ENCODE measurements at regions not wholly inside any gene's neighbourhood (a gene's known extent, or its start where the extent isn't known, plus 50 kb on each side); places are given as distances from the start of the nearest gene placed in this dataset.
A peak's percentile ranks its signal among the peaks of the same experiment; 100 is the strongest.

GRCh38 chr1:48089356-48089891, 92.2 kb upstream of the TRABD2B start:
- TF ChIP-seq POLR2A (IDR thresholded peaks at IDR 0.05) (no peak), CTCF (IDR thresholded peaks at IDR 0.05) (no peak), POLR2AphosphoS5 (IDR thresholded peaks at IDR 0.05; ENCODE audit: insufficient read depth in 1 of 2, low read depth in 1 of 2) (no peak)
- Histone ChIP-seq H3K36me3 (no peaks in the 10 kb centered on the region), H3K27me3 (no peaks in the 10 kb centered on the region), H3K9me3 (no peaks in the 10 kb centered on the region), H3K27ac (no peak overlapping the region), H3K4me3 (no peak overlapping the region), H3K4me1 (no peaks in the 10 kb centered on the region)
- DNase-seq (ENCODE audit: extremely low spot score in 2 of 2) = peak; percentile 65 to 79
- intact Hi-C loops (cut with DNase I) = no loop called here

- Histone ChIP-seq H3K4me1 (peaks cover 16% of the 10 kb centered on the region), H3K27ac (no peak overlapping the region), H3K9me3 (no peaks in the 10 kb centered on the region), H3K4me3 (no peak overlapping the region), H3K27me3 (no peaks in the 10 kb centered on the region), H3K36me3 (no peaks in the 10 kb centered on the region)
- no peak for TF ChIP-seq POLR2AphosphoS5 (IDR thresholded peaks at IDR 0.05; ENCODE audit: insufficient read depth in 1 of 2, low read depth in 1 of 2)
- TF ChIP-seq POLR2A (IDR thresholded peaks at IDR 0.05) = no peak
- no peak for TF ChIP-seq CTCF (IDR thresholded peaks at IDR 0.05)
- DNase-seq (ENCODE audit: extremely low spot score in 2 of 2) = no peak
- intact Hi-C loops (cut with DNase I) = no loop called here
Measured at GRCh38 chr1:48084826-48085225, 87.6 kb upstream of the TRABD2B start.

GRCh38 chr1:48082271-48082962, 85.2 kb upstream of the TRABD2B start:
- H3K4me1 ChIP-seq = peaks cover 22% of the 10 kb centered on the region
- no peaks in the 10 kb centered on the region for H3K27me3 ChIP-seq
- no peak overlapping the region for H3K4me3 ChIP-seq
- no peaks in the 10 kb centered on the region for H3K36me3 ChIP-seq
- H3K27ac ChIP-seq = no peak overlapping the region
- no peaks in the 10 kb centered on the region for H3K9me3 ChIP-seq
- no peak for DNase-seq (ENCODE audit: extremely low spot score in 2 of 2)
- TF ChIP-seq POLR2A (IDR thresholded peaks at IDR 0.05) (no peak), POLR2AphosphoS5 (IDR thresholded peaks at IDR 0.05; ENCODE audit: insufficient read depth in 1 of 2, low read depth in 1 of 2) (no peak)
- intact Hi-C loops (cut with DNase I) = no loop called here

- no peaks in the 10 kb centered on the region for H3K9me3 ChIP-seq
- H3K36me3 ChIP-seq = no peaks in the 10 kb centered on the region
- no peak for DNase-seq (ENCODE audit: extremely low spot score in 2 of 2)
- H3K4me1 ChIP-seq = peaks cover 22% of the 10 kb centered on the region
- peak overlapping the region; percentile 24 for H3K27ac ChIP-seq
- no peaks in the 10 kb centered on the region for H3K27me3 ChIP-seq
- no peak overlapping the region for H3K4me3 ChIP-seq
- intact Hi-C loops (cut with DNase I) = no loop called here
- TF ChIP-seq POLR2AphosphoS5 (IDR thresholded peaks at IDR 0.05; ENCODE audit: insufficient read depth in 1 of 2, low read depth in 1 of 2) = no peak
- no peak for TF ChIP-seq CTCF (IDR thresholded peaks at IDR 0.05)
- no peak for TF ChIP-seq POLR2A (IDR thresholded peaks at IDR 0.05)
Measured at GRCh38 chr1:48080331-48081255, 83.4 kb upstream of the TRABD2B start.

- Histone ChIP-seq H3K4me3 (no peak overlapping the region), H3K27me3 (no peaks in the 10 kb centered on the region), H3K27ac (no peak overlapping the region), H3K9me3 (no peaks in the 10 kb centered on the region), H3K4me1 (peaks cover 22% of the 10 kb centered on the region), H3K36me3 (no peaks in the 10 kb centered on the region)
- DNase-seq (ENCODE audit: extremely low spot score in 2 of 2) = no peak
- intact Hi-C loops (cut with DNase I) = no loop called here
- no peak for TF ChIP-seq POLR2A (IDR thresholded peaks at IDR 0.05)
- no peak for TF ChIP-seq CTCF (IDR thresholded peaks at IDR 0.05)
- TF ChIP-seq POLR2AphosphoS5 (IDR thresholded peaks at IDR 0.05; ENCODE audit: insufficient read depth in 1 of 2, low read depth in 1 of 2) = no peak
Measured at GRCh38 chr1:48079096-48079495, 81.9 kb upstream of the TRABD2B start.

Data from vagina (tissue), 2 donors.